NCI-H774 (cell line): ENCODE measurements at regions not wholly inside any gene's neighbourhood (a gene's known extent, or its start where the extent isn't known, plus 50 kb on each side); places are given as distances from the start of the nearest gene placed in this dataset.
"Not testable (repeated sequence)": the region's sequence is repeated elsewhere in the genome, so short reads cannot be mapped to it uniquely, and the experiment has no call there.

Source experiments
- DNase-seq: peaks from one replicate; lab custom pipeline; 2025; lab: John Stamatoyannopoulos, UW

DNA sequence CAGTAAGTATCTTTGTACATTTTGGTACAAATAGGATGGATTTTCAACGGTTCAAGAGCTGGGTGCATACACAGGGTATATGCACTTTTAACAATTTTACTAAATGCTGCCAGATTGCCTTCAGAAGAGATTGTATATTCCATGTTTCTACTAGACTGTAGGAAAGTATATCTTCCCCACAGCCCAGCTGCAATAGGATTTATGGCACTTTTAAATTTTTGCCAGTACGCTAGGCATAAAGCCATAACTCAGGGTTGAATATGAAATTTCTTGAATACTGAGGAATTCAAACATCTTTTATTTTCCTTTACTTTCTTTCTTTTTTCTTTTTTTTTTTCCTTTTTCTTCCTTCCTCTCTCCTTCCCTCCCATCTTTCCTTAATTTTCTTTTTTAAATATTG, 78.7 kb upstream of the SULF2 start:
- DNase-seq, result no peak

DNA sequence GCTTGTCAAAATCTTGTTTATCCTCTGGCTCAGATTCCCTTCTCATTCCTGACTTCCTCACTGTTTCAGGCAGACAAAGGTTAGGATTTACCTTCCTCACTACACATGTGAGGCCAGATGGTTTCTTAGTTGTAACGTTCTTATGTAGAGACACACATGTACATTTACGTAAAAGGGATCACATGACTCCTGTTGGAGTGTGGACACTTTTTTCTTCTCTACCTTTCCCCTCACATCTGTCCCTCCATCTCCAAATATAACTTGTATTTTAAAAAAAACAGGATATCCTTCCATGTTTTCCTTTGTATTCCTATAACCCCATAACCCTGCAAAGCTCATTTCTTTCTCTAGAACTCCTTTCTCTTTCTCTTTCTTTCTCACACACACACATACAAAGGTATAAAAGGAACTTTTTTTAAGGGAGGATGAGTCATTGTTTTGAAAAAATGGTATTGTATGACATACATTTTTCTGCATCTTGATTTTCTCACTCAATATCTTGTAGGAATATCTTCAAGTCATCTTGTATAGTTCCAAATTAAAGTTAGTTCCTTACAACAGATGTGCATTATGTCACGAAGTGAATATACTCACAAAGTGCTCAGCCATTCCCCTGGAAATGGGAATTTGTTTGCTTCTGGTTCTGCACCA, 78.2 kb upstream of the SULF2 start:
- DNase-seq, result no peak

DNA sequence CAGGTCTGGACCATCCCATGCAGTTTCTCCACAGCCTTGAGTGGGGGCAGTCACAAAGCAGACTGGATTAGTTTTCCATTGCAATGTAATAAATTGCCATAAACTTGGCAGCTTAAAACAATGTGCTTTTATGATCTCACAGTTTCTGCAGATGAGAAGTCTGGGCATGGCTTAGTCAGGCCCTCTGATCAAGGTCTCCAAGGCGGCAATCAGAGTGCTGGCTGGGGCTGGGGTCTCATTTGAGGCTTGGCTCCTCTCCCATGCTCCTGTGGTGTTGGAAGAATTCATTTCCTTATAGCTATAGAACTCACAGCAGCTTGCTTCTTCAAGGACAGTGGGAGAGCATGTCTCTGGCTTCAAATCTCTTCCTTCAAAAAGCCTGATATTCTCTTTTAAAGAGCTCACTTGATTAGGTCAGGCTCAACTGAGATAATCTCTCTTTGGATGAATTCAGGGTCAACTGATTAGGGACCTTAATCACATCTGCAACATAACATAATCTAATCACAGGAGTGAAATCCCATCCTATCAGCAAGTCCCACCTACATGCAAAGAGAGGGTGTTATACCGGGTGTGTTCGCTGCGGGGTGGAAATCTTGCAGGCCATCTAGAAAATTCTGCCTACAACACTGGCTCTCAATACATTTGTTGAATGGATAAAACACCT, 77.4 kb upstream of the SULF2 start:
- no peak for DNase-seq

DNA sequence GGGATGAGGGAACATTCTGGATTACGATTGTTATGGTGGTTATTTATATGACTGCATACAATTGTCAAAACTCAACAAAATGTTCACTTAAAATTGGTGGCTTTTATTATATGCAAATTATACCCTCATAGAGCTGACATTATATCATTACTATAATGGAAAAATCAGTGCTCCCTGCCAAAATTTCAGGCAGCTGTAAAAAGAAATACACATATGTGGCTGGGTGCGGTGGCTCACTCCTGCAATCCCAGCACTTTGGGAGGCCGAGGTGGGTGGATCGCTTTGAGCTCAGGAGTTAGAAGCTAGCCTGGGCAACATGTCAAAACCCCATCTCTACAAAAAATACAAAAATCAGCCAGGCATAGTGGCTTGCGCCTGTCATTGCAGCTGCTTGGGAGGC, 75.8 kb upstream of the SULF2 start:
- DNase-seq, result no peak

DNA sequence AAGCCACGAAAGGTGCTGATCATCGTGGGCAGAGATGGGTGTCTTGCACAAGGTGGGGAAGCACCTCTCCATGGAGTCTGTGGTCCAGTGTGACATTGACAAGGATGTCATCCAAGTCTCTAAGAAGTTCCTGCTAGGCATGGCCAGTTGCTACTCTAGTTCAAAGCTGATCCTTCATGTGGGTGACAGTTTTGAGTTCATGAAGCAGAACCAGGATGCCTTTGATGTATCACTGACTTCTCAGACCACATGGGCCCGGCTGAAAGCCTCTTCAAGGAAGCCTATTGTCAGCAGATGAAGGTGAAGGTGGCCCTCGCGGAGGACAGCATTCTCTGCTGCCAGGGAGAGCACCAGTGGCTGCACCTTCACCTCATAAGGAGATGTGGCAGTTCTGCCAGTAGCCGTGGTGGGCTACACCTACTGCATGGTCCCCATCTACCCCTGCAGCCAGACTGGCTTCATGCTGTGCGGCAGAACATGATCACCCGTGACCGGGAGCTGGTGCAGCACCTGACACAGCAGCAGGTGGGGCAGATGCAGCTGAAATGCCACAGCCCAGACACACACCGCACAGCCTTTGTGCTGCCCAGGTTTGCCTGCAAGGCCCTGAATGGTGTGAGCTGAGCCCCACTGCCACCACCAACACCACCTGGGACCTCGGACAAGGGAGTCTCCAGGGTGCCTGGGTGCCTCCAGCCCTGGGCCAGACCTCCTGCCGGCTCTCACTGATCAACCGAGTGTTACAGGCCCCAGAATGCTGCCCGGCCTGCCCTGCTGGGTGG, 75.0 kb upstream of the SULF2 start:
- no peak for DNase-seq

DNA sequence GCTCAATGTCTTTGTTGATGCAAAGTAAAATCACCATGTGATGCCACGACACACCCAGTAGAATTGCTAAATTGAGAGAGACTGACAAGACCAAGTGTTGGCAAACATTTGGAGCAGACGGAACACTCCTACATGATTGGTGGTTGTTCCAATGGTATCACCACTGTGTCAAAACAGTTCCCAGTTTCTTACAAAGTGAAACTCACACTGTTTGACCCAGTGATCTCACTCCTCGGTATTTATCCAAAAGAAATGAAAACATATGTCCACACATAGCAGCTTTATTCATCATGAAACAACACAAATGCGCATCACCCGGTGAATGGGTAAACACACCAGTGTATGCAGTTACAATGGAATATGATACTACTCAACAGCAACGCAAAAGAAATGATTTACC, 74.0 kb upstream of the SULF2 start:
- no peak for DNase-seq

DNA sequence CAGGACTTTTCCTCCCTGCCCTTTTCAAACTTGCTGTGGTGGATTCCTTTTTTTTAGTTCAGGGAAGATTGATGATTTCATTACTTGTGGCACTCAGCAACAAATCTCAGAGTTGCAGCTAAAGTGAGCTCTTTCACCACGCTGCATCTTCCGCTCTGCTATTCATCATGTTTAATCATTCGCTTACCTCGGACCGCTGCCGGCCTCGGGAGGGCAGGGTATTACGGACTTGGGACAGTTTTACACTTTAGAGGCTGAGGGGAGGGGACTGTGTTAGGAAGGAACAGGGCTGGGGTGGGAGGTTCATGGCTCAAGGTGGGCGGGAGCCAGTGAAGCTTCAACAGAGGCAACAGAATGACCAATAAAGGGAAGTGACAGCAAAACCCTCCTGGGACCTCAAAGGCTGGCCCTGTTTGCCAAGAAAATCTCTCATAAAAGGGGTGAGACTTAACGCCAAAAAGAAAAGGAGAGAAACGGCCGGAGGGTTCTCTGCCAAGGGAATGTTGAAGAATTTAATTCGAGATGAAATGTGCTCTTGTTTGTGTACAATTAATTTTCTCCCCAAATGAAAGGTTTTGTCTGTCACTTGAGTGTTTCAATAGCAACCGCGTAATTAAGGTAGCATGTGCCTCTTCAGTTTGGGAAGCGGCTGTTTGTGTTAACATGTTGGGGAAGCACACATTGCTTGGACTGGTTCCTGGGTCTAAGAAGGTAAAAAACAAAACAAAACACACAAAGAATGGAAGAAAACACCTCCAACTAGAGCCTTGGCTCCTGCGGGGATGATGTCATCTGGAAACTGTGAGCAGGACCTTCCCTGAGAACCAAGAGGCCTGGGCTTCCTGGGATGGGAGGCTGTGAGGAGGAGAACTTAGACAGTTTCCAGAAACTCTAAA, 72.5 kb upstream of the SULF2 start:
- no peak for DNase-seq

DNA sequence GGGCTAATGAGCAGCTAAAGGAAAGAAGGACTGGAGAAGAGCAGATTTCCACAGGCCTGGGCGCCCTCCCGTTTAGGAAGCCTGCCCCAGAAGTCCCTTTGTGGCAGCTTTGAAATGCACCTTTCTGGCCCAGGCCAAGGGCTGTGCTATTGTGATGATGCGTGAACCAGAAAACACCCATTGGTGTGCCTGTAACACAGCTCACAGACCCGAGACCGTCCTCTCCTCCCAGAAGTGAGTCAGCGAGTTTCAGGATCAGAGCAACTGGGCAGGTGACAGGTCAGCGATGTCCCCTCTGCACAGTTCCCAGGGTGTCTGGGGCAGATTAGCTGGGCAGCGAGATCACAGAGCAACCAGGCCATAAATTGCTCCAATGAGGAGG, 71.9 kb upstream of the SULF2 start:
- DNase-seq, result no peak

DNA sequence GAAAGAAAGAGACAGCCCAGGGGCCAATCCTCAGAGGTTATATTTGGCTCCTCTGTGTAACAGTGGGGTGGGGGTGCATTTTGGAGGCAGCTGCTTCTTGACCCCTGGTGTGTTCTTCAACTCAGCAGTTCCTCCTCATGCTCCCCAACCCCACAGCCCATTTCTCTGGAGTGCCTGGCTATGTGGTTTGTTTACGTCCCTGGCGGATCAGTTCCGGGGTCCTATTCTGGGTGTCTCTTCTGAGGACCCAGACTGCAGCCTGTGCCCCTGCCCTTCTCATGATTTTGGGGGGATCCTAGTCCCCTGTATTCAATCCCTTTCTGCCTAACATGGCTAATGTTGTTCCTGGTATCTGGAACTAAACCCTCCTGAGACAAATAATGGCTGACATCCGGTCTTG, 70.5 kb upstream of the SULF2 start:
- DNase-seq, result no peak

DNA sequence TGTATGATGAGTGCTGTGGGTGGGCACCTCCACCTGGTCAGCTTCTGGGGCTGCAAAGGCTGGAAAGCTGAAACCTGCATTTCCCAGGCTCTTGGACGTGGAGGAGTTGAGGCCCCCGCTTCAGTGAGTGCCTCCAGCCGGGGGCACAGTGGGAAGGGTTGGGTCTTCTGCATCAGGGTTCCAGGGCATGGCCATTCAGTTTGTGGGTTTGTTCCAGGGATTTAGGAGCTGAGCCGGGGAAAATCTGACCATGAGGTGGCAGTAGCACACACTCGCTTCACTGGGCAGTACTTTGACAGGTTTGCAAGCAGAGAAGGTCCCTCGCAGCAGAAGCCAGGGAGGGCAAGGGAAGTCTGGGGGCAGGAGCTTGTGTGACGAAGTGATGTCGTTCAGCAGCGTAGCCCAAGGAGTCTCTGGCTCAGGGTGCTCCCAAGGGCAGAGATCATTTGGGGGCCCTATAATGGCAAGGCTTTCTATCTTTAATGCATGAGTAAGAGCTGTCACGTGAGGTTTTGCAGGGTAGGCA, 69.5 kb upstream of the SULF2 start:
- DNase-seq, result peak; percentile 2

DNA sequence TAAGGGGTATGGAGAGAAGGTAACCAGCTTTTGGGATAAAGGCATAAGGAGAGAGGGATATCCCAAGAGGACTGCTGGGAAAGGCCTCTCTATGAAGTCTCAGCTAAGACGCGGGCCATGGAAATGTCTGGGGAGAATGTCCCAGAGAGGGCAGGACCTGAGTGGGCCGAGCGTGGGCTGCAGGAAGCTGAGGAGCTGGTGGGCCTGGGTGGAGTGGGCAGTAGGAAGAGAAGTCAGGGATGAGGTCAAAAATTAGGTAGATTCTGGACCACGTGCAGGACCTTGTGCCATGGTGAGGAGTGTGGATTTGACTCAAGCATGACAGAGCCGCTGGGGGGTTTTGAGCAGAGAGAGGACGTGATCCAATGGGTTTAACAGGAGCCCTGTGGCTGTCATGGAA, 66.5 kb upstream of the SULF2 start:
- DNase-seq, result no peak

DNA sequence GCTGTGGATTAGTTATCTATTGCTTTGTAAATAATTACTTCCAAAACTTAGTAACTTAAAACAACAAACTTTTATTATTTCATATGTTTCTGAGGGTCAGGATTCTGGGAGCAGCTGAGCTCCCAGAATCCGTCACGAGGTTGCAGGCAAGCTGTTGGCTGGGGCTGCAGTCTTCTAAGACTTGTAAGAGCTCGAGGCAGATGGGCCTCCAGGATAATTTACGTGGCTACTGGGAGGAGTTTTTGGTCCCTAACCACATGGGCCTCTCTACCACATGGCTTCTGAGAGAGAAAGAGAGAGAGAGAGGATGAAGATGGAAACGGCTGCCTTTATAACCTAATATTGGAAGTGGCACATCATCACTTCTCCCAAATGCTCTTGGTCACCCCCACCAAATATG, 64.9 kb upstream of the SULF2 start:
- no peak for DNase-seq

DNA sequence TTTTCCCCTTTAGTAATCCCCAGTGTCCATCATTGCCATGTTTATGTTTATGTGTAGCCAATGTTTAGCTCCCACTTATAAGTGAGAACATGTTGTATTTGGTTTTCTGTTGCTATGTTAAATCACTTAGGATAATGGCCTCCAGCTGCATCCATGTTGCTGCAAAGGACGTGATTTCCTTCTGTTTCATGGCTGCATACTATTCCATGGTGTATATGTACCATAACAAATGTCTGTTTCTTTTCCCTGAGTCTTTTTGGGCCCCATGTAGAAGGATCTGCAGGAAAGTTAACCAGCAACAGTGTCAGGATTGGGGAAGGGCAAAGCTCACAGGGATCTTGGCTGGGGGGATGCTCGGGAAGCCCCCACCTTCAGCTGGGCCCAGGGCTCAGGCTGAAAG, 64.3 kb upstream of the SULF2 start:
- DNase-seq, result no peak

DNA sequence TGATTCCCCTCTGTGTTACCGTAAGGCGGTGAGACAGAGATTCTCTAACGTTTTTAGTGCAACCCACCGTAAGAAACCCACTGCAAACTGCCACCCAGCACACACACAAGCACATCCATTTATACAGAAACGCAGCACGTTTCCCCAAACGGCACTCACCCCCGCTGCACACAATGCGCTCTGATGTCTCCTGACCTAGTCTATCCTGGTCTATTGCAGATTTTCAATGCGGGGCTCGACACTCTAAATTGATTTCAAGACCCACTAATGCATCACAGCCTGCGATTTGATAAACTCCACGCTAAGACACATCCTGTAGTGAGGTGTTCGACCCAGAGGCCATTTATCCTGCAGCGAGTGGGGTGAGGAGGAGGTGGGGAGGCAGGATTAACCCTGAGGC, 63.7 kb upstream of the SULF2 start:
- no peak for DNase-seq

DNA sequence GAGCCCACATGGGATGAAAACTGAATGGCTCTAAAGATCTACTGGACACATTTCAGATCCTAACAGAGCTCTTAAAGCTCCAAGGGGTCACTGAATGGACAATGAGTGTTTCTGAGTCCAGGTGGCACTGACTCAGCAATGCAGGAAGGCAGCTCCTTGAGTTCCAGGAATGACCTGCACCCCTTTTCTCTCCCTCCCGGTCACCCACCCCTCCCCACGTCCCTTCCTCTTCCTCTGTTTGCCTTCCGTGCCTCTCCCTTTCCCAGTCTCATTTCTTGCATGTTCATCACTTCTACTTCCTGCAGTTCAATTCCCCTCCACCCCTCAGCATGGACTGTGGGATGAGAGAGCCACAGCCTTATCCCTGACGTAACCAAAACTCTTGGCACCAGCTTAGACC, 63.3 kb upstream of the SULF2 start:
- DNase-seq, result not testable (repeated sequence)

DNA sequence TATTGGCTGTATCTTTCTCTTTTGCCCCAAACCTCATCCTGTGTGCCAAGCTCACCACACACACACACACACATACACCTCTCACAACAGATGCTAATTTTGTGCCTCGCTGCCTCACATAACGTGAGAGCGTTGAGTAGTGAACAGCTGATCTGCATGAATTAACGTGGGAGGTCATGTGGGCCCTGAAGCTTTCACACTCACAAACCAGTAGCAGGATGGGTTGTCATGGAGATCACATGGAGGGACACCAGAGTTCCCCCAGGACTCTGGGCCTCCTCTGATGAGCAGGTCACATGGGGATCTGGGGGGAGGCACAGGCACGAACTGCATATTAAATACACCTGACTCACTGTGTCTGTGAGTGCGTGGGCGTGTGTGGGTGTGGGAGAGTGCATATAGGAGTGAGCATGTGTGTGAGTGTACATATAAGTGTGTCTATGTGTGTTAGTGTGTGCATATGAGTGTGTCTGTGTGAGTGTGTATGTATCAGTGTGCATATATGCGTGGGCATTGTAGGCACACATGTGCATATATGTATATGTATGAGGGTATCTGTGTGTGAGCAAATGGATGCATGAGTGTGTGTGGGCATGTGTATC, 62.7 kb upstream of the SULF2 start:
- DNase-seq, result no peak

DNA sequence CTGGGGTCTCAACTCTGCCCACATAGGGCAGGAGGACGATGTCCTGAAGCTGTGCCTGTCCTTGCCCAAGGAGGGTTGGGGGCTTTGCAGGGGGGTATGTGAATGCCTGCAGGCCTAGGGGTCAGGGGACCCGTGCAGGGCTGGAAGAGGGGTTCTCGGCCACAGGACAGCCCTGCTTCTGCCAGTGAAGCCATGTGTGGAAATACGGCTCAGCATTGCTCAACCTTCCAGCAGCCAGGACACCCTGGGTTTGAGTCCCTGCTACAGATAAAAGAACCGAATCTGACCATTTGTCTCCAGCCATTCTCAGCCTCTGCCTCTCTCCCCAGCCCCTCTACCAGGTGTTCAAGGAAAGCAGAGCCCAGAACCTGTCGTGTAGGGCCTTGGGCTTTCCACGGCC, 61.9 kb upstream of the SULF2 start:
- DNase-seq, result not testable (repeated sequence)

DNA sequence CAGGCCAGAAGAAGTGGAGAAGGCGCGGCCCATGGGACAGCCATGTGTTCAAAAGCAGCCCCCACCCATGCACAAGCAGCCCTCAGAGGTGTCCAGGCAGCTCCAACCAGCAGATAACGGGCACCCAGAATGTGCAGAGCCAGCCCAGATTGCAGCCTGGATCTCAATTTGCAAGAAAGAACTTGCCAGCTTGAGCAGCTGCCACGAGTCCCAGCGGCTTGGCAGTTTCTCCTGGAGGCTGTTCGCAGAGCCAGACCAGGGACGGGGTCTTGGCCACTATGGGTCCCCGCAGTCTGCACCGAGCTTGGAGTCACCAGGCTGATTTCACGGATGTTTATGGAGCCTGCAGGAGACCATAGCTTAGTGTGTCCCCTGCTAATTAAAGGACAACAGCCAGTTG, 61.4 kb upstream of the SULF2 start:
- DNase-seq, result not testable (repeated sequence)

DNA sequence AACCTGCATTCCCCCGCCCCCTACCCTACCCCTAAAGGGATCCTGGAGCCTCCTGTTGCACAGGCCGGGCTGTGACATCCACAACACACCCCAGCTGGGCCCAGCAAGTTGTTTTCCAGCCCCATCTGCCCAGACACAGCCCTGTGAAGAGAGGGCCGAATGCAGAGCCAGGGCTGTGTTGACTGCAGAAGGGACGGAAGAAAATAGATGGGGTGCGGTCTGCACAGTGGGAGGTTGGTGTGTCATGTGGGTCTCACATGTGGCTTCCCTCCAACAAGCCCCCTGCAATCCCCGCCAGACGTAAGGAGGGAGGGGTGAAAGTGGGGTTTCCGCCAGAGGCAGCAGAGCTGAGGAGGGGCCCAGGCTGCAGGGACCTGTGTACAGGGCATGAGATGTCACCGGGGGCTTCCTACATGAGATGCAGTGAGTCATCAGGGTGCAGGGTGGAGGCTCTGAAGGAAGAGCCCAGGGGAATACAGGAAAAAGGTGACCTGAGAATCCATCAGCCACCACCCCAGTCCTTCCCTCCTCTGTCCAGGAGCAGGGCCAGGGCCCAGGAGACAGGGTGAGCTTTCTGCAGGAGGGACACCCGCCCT, 60.2 kb upstream of the SULF2 start:
- not testable (repeated sequence) for DNase-seq

DNA sequence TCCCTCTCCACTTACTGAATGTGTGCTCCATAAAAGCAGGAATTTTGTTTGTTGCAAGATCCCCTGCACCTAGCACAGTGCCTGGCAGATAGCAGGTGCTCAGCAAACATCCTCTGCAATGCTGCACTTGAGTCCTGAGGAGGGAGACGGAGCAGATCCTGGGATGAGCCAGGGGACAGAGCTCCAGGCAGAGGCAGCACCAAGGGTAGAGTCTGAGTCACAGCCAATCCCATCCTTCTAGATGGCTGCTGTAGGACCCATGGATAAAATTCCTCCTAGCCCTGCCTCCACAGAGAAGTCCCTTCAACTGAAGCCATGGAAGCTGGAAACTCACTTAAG, 59.3 kb upstream of the SULF2 start:
- not testable (repeated sequence) for DNase-seq

DNA sequence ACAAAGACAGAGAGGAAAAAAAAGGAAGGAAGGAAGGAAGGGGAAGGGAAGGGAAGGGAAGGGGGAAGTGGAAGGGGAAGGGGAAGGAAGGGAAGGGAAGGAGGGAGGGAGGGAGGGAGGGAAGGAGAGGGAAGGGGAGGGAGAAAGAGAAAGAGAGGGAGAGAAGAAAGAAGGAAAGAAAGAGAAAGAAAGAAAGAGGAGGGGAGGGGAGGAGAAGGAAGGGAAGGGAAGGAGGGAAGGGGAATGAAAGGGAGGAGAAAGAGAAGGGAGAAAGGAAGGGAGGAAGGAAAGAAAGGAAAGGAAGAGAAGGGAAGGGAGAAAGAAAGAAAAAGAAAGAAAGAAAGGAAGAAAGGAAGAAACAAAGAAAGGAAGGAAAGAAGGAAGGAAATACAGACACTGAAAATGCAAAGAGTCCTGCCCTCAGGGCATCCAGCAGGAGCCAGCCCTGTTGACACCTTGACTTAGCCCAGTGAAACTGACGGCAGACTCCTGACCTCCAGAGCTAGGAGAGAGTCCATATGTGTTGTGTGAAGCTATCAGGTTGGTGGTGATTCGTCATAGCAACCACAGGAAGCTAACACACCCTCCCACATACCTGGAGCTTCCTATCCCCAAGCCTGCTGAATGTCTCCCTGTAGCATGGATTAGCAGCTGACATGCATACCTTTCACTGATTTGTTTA, 58.7 kb upstream of the SULF2 start:
- DNase-seq, result no peak
